Activated CD8-positive, alpha-beta memory T cell treated with anti-CD3 and anti-CD28 coated beads for 1 hour (primary cell): ENCODE measurements at regions not wholly inside any gene's neighbourhood (a gene's known extent, or its start where the extent isn't known, plus 50 kb on each side); places are given as distances from the start of the nearest gene placed in this dataset.
"Not testable (repeated sequence)": the region's sequence is repeated elsewhere in the genome, so short reads cannot be mapped to it uniquely, and the experiment has no call there.

ENCODE experiments used
- DNase-seq, 2 donors: peaks; one replicate each; pipeline ENCODE4 v3.0.0-alpha.2; 2020; ENCODE audit warnings: low read depth in 1 of 2; ENCODE audit errors: extremely low read depth in 1 of 2

DNA sequence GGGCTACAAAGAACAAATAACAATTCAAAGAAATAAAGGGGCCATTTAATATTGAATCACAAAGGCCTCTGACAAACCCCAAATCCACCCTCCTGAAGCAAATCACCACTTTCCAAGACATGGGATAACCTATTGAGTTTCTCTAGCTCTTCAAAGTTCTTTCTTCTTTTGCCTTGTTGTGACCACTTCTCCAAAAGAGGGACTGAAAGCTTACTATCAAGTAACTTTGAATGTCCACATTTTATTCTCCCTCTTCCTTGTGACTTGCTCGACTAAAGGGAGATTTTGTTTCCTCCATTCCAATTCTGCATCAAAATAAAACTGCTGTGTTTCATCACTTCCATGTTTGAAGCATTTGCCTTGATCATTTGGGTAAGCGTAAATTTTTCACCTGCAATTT lies 166.6 kb upstream of the SLC7A11 start:
- no peak for DNase-seq

DNA sequence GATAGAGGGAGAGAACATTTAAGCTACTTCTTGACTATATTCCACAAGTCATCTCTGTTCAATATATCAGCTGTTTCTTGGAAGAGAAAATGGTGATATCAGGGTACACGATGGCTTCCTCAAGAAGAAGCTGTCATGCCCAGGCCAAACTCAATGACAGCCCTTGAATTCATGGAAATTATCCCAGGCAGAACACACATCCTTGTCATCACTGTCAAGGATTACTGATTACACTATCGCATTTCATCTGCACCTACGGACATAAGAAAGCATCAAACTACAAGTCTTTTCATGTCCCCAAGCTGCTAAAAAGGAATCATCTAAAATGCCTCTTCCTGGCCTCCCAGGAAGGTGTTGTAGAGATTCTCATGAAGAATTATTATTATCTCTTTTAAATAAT lies 165.2 kb upstream of the SLC7A11 start:
- DNase-seq, result no peak

DNA sequence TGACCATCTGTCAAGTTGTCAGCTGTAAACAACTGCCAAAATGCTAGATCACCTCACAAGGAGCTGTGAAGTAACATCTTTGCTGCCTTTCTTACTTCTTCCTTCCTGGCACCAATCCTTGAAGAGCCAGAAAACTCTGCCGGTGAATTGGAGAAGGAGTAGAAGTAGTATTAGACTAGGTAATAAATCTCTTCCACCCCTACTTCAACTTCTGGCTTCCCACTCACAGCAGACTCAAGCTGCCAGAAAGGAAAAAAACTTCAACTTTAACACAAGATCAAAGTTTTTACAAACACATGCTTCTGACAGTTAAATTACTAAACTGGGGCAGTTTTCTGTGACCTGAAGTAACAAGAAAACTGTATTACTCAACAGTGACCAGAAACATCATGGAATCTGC lies 164.7 kb upstream of the SLC7A11 start:
- DNase-seq, result no peak

DNA sequence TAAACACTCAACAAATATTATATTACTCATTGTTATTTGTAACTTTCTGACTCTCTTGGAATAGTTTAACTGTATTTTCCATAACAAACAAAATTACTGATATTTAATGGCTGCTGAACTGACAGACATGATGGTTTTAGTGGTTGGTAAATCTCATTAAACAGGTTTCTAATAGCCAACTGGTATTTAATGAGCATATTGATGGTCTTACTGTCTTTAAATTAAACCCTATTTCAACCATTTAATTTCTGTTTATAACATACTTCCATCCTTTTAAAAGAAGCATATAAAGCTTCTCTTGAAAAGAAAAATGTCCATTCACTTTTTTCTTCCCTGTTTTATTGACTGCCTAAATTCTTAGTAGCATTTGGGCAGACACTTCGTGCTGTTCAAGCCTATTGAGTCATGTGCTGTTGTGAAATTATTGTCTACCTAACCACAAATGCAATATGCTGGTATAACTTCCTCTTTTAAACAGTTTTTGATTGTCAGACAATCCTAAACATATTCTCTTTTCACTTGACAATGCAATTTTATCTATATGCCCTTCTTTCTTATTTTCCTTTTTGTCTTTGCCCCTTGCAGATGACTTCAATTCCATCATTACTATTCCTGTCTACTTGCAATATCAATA lies 163.9 kb upstream of the SLC7A11 start:
- no peak for DNase-seq

DNA sequence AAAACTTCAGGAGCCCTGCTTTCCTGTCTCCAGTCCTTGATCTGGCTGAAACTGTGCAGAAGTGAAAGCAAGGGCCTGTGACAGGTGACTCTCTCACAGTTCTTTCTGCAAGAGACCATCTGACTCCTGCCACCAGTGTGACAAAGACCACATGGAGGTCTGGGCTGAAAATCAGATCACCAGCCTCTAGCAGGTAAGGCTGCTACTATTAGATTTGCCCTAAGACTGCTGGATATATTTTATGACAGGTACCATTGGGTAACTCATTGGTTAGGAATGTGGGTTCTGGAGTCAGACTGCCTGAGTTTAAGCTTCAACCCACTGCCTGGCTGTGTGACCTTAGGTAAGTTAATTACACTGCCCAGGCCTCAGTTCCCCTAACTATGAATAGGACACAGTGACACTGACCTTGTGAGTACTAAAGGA lies 163.3 kb upstream of the SLC7A11 start:
- no peak for DNase-seq

DNA sequence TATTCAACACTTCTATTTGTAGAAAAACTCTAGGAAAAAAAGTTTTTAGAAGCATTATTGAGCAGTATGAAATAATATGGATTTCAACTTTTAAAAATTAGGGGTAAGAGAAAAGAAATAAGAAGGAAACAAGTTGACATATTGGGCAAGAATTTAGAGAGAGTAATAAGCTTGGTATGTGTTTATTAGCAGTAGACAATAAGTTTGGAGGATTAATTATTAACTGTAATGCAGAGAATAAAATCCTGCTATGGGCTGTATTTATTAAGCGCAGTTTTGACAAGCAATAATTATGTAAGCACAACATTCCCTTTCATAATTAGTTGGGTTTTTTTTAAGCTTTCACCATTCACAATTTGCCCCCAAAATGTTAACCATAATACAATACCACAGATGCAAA lies 162.7 kb upstream of the SLC7A11 start:
- DNase-seq, result no peak

DNA sequence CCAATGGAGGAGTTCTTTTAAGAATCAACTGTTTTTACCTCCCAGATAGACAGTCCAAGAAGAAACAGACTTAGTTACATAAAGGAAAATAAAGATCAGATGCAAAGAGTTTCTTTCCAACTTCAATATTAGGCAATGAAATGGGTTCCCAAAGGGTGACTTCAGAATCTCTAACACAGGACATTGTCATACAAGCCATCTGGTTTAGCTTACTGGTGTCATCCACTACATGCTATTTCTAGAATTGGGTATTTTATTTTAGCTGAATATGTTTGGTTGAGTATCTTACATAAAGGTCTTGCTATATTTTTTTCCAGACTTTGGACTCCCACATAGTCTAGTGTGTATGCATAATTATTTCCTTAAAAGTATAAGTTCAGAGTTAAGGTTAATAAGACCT lies 162.1 kb upstream of the SLC7A11 start:
- no peak for DNase-seq

DNA sequence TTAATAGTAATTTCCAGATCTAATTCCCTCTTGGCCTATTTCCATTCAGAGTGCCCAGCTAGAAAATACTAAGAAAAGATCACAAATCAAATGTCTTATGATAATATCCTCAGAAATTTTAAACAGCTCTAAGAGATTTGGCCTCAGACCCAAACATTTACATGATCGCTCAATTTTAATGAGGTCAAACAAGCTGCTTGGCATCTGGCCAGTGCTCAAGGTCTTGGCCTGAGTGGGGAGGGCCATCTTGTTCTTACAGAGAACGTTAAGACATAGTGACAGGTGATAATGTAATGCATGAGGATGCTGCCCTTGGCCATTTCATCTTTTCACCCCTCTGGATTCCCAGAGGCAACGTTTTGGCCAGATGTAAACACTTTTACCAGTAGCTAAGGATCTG lies 159.2 kb upstream of the SLC7A11 start:
- no peak for DNase-seq

DNA sequence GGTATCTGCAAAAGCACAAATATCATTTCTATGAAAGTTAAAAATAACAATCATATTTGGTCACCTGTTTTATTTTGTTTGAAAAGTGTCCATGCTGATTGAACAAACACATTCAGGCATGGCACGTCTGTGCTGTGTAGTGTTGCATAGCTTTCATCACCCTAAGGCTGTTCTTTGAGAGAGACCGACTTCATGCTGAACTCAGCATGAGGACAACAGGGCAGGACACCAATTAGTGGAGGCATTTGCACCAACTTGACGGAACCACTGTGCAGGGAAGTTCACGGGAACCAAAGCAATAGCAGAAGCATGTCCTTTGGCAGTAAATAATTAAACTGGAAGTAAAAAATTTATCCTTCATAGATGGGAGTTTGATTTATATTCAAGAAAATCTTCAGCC lies 158.4 kb upstream of the SLC7A11 start:
- DNase-seq, result no peak

- DNase-seq, result no peak
Observed at GRCh38 chr4:138400066-138400465, 157.9 kb upstream of the SLC7A11 start.

DNA sequence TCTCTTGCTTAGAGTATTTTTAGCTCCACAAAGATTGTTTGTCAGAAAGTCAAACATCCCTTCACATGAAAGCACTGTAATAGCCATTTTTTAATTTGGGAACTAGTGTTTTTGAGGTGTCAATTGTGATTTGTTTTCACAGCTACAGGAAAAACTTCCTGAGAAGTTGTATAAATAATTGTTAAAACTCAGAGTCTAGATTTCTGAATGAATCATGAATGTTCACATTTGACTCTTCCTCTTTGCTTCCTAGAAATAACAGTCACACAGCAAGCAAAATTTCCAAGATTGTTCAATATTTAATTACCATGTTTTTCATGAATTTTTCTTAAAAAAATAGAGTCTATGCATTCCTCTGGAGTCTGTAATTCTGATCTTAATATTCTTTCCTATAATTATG lies 156.9 kb upstream of the SLC7A11 start:
- DNase-seq, result no peak

- DNase-seq, result no peak
Observed at GRCh38 chr4:138398322-138398721, 156.2 kb upstream of the SLC7A11 start.

GRCh38 chr4:138393886-138394610 lies 151.9 kb upstream of the SLC7A11 start:
- no peak for DNase-seq

GRCh38 chr4:138392751-138393308 lies 150.7 kb upstream of the SLC7A11 start:
- no peak for DNase-seq

- DNase-seq, result no peak
Observed at GRCh38 chr4:138389976-138390685, 148.0 kb upstream of the SLC7A11 start.

DNA sequence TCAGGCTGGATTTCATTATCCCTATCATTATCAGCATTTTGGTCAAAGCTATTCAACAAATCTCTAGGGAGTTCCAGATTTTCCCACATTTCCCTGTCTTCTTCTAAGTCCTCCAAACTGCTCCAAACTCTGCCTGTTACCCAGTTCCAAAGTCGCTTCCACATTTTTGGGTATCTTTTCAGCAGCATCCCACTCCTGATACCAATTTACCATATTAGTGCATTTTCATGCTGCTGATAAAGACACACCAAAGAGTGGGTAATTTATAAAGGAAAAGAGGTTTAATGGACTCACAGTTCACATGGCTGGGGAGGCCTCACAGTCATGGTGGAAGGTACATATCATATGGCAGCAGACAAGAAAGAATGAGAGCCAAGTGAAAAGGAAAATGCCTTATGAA lies 132.8 kb upstream of the SLC7A11 start:
- no peak for DNase-seq

DNA sequence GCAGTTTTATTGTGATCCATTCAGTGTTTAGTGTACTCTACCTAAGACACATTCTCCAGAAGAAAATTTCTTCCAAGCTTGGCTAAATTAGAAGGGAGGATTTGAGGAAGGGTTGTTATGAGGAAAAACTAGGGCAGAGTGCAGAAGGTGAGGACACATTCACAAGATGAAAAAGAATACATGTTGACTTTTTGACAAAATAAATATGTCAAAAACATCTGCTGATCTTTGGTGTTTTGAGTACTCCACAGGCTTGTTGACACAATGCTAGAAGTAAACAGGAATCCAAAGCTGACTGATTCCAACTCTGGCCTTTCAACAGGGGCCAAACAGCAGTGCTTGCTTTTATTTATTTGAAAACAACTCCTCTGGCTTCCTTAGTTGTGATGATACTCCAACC lies 125.8 kb upstream of the SLC7A11 start:
- no peak for DNase-seq

DNA sequence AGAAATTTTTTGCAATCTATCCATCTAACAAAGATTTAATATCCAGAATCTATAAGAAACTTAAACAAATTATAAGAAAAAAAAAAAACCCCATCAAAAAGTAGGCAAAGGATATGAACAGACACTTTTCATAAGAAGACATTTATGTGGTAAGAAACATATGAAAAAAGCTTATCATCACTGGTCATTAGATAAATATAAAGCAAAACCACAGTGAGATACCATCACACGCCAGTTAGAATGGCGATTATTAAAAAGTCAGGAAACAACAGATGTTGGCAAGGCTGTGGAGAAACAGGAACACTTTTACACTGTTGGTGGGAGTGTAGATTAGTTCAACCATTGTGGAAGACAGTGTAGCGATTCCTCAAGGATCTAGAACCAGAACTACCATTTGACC lies 110.3 kb upstream of the SLC7A11 start:
- not testable (repeated sequence) for DNase-seq

DNA sequence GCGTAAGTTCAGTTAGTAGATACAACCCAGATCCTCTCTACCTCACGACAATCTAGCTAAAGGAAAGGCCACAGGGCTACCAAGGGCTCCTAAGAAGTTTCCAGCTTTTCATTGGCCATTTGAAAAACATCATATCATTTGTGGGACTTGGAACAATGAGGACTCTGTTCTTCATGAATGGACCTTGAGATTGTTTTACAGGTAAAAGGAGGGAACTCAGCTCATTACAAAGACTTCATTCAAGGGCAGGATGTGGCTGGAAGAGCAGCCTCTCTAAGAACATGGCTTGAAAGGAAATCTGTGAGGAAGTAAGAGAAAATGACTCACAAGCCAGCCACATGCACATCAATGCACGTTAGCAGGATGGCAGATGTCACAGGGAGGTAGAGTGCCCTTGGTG lies 105.9 kb upstream of the SLC7A11 start:
- no peak for DNase-seq

- DNase-seq, result no peak
Observed at GRCh38 chr4:138347561-138347960, 105.4 kb upstream of the SLC7A11 start.

- no peak for DNase-seq
Observed at GRCh38 chr4:138344851-138345250, 102.7 kb upstream of the SLC7A11 start.

DNA sequence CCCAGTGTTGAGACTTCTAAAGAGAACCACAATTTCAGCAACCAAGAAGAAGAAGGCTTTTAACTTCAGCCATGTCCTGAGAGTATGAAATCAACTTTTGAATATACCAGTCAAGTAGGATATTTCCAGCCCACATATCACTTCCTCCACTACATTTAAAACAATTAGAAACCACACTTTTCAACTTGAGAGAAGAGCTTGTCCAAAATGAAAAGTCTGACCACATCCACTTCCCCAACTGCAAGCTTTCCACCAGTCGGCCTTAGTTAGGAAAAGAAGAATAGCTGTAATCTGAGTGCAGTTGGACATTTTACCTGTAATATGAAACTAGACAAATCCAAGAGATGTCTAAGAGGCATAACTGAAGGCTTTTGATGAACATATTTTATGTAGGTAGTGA lies 101.9 kb upstream of the SLC7A11 start:
- DNase-seq, result no peak
